Muscle layer of duodenum (tissue), 2 donors: ENCODE measurements at regions not wholly inside any gene's neighbourhood (a gene's known extent, or its start where the extent isn't known, plus 50 kb on each side); places are given as distances from the start of the nearest gene placed in this dataset.

Experiments
- H3K27ac ChIP-seq: one replicate; pipeline ENCODE4 v1.7.0; 2013; ENCODE audit warnings: mild to moderate bottlenecking, low read length
- H3K27me3 ChIP-seq: one replicate; pipeline ENCODE4 v1.7.0; 2013; ENCODE audit warnings: low read depth, mild to moderate bottlenecking, control low read depth, low read length
- H3K36me3 ChIP-seq, 2 donors: one replicate each; pipeline ENCODE4 v1.7.0; 2013; ENCODE audit warnings: low read length in 2 of 2, control low read depth in 1 of 2, mild to moderate bottlenecking in 1 of 2; ENCODE audit not compliant: insufficient read depth in 2 of 2, control insufficient read depth in 1 of 2
- H3K4me1 ChIP-seq, 2 donors: one replicate each; pipeline ENCODE4 v1.7.0; 2013; ENCODE audit warnings: low read length in 2 of 2, mild to moderate bottlenecking in 2 of 2, control low read depth in 1 of 2, moderate library complexity in 1 of 2; ENCODE audit not compliant: insufficient read depth in 2 of 2, control insufficient read depth in 1 of 2
- H3K4me3 ChIP-seq, 2 donors: one replicate each; pipeline ENCODE4 v1.7.0; 2013; ENCODE audit warnings: low read length in 2 of 2, low read depth in 1 of 2, mild to moderate bottlenecking in 1 of 2
- H3K9me3 ChIP-seq, 2 donors: one replicate each; pipeline ENCODE4 v1.7.0; 2013; ENCODE audit warnings: low read length in 2 of 2, control low read depth in 1 of 2, mild to moderate bottlenecking in 1 of 2; ENCODE audit not compliant: control insufficient read depth in 1 of 2
- donor health status: healthy.

- H3K27me3 ChIP-seq = peaks cover 18% of the 10 kb centered on the region
- no peaks in the 10 kb centered on the region for H3K36me3 ChIP-seq
- H3K27ac ChIP-seq = no peak overlapping the region
- H3K4me3 ChIP-seq = no peak overlapping the region
- H3K9me3 ChIP-seq = no peaks in the 10 kb centered on the region
- peaks cover 9 to 15% of the 10 kb centered on the region in 2 donors for H3K4me1 ChIP-seq
Observed at GRCh38 chr18:22344445-22344844, 73.3 kb downstream of the CTAGE1 start.

- Histone ChIP-seq H3K36me3 (no peaks in the 10 kb centered on the region), H3K9me3 (no peaks in the 10 kb centered on the region), H3K27ac (no peak overlapping the region), H3K4me1 (peaks cover 2 to 15% of the 10 kb centered on the region in 2 donors), H3K27me3 (peaks cover 10% of the 10 kb centered on the region), H3K4me3 (no peak overlapping the region)
Observed at GRCh38 chr18:22343613-22344012, 74.1 kb downstream of the CTAGE1 start.

GRCh38 chr18:22342625-22343024, 75.1 kb downstream of the CTAGE1 start:
- no peak overlapping the region for H3K4me3 ChIP-seq
- peaks cover 2 to 15% of the 10 kb centered on the region in 2 donors for H3K4me1 ChIP-seq
- H3K27ac ChIP-seq = no peak overlapping the region
- no peaks in the 10 kb centered on the region for H3K36me3 ChIP-seq
- no peaks in the 10 kb centered on the region for H3K9me3 ChIP-seq
- H3K27me3 ChIP-seq = peaks cover 6% of the 10 kb centered on the region

GRCh38 chr18:22340331-22340730, 77.4 kb downstream of the CTAGE1 start:
- Histone ChIP-seq H3K4me3 (no peak overlapping the region), H3K4me1 (peaks cover 5 to 6% of the 10 kb centered on the region in 2 donors), H3K36me3 (no peaks in the 10 kb centered on the region)

GRCh38 chr18:22339913-22340312, 77.8 kb downstream of the CTAGE1 start:
- peaks cover 2 to 5% of the 10 kb centered on the region in 2 donors for H3K4me1 ChIP-seq
- no peak overlapping the region for H3K27ac ChIP-seq
- no peaks in the 10 kb centered on the region for H3K36me3 ChIP-seq
- no peaks in the 10 kb centered on the region for H3K9me3 ChIP-seq
- no peaks in the 10 kb centered on the region for H3K27me3 ChIP-seq
- no peak overlapping the region for H3K4me3 ChIP-seq

More at GRCh38 chr18:22340331-22340730, 77.4 kb downstream of the CTAGE1 start:
- H3K27me3 ChIP-seq = no peaks in the 10 kb centered on the region
- H3K27ac ChIP-seq = no peak overlapping the region
- H3K9me3 ChIP-seq = no peaks in the 10 kb centered on the region

GRCh38 chr18:22337833-22338232, 79.9 kb downstream of the CTAGE1 start:
- no peak overlapping the region for H3K27ac ChIP-seq
- H3K36me3 ChIP-seq = no peaks in the 10 kb centered on the region
- H3K9me3 ChIP-seq = no peaks in the 10 kb centered on the region
- no peaks in the 10 kb centered on the region for H3K27me3 ChIP-seq
- no peak overlapping the region for H3K4me3 ChIP-seq
- peaks cover 2 to 5% of the 10 kb centered on the region in 2 donors for H3K4me1 ChIP-seq

GRCh38 chr18:22337306-22337705, 80.4 kb downstream of the CTAGE1 start:
- Histone ChIP-seq H3K27ac (no peak overlapping the region), H3K27me3 (no peaks in the 10 kb centered on the region)

GRCh38 chr18:22336406-22336805, 81.3 kb downstream of the CTAGE1 start:
- H3K36me3 ChIP-seq = no peaks in the 10 kb centered on the region
- H3K9me3 ChIP-seq = no peaks in the 10 kb centered on the region
- no peaks in the 10 kb centered on the region for H3K27me3 ChIP-seq
- no peak overlapping the region for H3K27ac ChIP-seq
- peaks cover 2 to 5% of the 10 kb centered on the region in 2 donors for H3K4me1 ChIP-seq
- no peak overlapping the region for H3K4me3 ChIP-seq

More at GRCh38 chr18:22337306-22337705, 80.4 kb downstream of the CTAGE1 start:
- Histone ChIP-seq H3K4me1 (peaks cover 2 to 5% of the 10 kb centered on the region in 2 donors), H3K36me3 (no peaks in the 10 kb centered on the region), H3K9me3 (no peaks in the 10 kb centered on the region), H3K4me3 (no peak overlapping the region)

GRCh38 chr18:22335731-22336198, 82.0 kb downstream of the CTAGE1 start:
- Histone ChIP-seq H3K9me3 (no peaks in the 10 kb centered on the region), H3K4me3 (peak overlapping the region in 1 of 2 donors; percentile 23), H3K4me1 (peaks cover 2 to 5% of the 10 kb centered on the region in 2 donors), H3K27me3 (no peaks in the 10 kb centered on the region), H3K36me3 (no peaks in the 10 kb centered on the region), H3K27ac (peak overlapping the region; percentile 72)

GRCh38 chr18:22334567-22334966, 83.1 kb downstream of the CTAGE1 start:
- Histone ChIP-seq H3K9me3 (no peaks in the 10 kb centered on the region), H3K27me3 (no peaks in the 10 kb centered on the region), H3K27ac (no peak overlapping the region), H3K36me3 (no peaks in the 10 kb centered on the region), H3K4me1 (peaks cover 0 to 5% of the 10 kb centered on the region in 2 donors), H3K4me3 (no peak overlapping the region)

GRCh38 chr18:22332590-22332989, 85.1 kb downstream of the CTAGE1 start:
- no peaks in the 10 kb centered on the region for H3K9me3 ChIP-seq
- peaks cover 0 to 3% of the 10 kb centered on the region in 2 donors for H3K4me1 ChIP-seq
- H3K4me3 ChIP-seq = no peak overlapping the region
- H3K27me3 ChIP-seq = no peaks in the 10 kb centered on the region
- no peaks in the 10 kb centered on the region for H3K36me3 ChIP-seq
- H3K27ac ChIP-seq = no peak overlapping the region

GRCh38 chr18:22330508-22330907, 87.2 kb downstream of the CTAGE1 start:
- Histone ChIP-seq H3K36me3 (no peaks in the 10 kb centered on the region), H3K9me3 (no peaks in the 10 kb centered on the region), H3K4me3 (no peak overlapping the region), H3K27me3 (no peaks in the 10 kb centered on the region), H3K27ac (no peak overlapping the region), H3K4me1 (no peaks in the 10 kb centered on the region)
